A673 (cell line): ENCODE measurements at regions not wholly inside any gene's neighbourhood (a gene's known extent, or its start where the extent isn't known, plus 50 kb on each side); places are given as distances from the start of the nearest gene placed in this dataset.

Experiments used
- BruUV-seq: library from RNA; stranded (reverse); fragments of 400-500 nt; replicated peaks from 2 replicates; lab custom pipeline; 2021; lab: Mats Ljungman, UMichigan
- CTCF ChIA-PET: fragments of 300-600 bp; sonication (Branson Sonifier 250); formaldehyde crosslinking; loops from one replicate; lab custom pipeline; 2022; ENCODE audit warnings: antibody characterized with exemption; lab: Charles Lee
- POLR2A ChIA-PET: fragments of 300-600 bp; sonication (Branson Sonifier 250); formaldehyde crosslinking; loops from one replicate; lab custom pipeline; 2022; ENCODE audit warnings: antibody characterized with exemption; ENCODE audit not compliant: low non-redundant PET; lab: Charles Lee
- DNase-seq: peaks from one replicate; pipeline ENCODE4 v3.0.0-alpha.2; 2015; ENCODE audit warnings: low spot score
- H3K27ac ChIP-seq: fragments of 200-600 bp; sonication (generic); 2 replicates; pipeline ENCODE4 v1.5.1; 2016; ENCODE audit warnings: mixed run types, low read depth, mild to moderate bottlenecking, mixed read lengths, antibody characterized with exemption, low read length; ENCODE audit not compliant: poor library complexity, severe bottlenecking
- H3K27me3 ChIP-seq: fragments of 200-600 bp; sonication (generic); replicated peaks from 2 replicates; pipeline ENCODE4 v1.6.1; 2017; ENCODE audit warnings: mixed run types, low read depth, mild to moderate bottlenecking, mixed read lengths, antibody characterized with exemption, low read length; ENCODE audit not compliant: insufficient read depth, poor library complexity
- H3K36me3 ChIP-seq: fragments of 200-600 bp; sonication (generic); 2 replicates; pipeline ENCODE4 v1.6.1; 2016; ENCODE audit warnings: mixed run types, mild to moderate bottlenecking, mixed read lengths, antibody characterized with exemption, low read length; ENCODE audit not compliant: insufficient read depth, poor library complexity, severe bottlenecking
- H3K4me1 ChIP-seq: fragments of 200-600 bp; sonication (generic); 2 replicates; pipeline ENCODE4 v1.6.1; 2017; ENCODE audit warnings: mixed run types, mild to moderate bottlenecking, mixed read lengths, antibody characterized with exemption, low read length; ENCODE audit not compliant: insufficient read depth, poor library complexity, severe bottlenecking
- H3K4me3 ChIP-seq: fragments of 200-600 bp; sonication (generic); 2 replicates; pipeline ENCODE4 v1.5.1; 2016; ENCODE audit warnings: low read depth, mixed run types, mild to moderate bottlenecking, mixed read lengths, low read length; ENCODE audit not compliant: poor library complexity, severe bottlenecking
- H3K9me3 ChIP-seq: fragments of 200-600 bp; sonication (generic); 2 replicates; pipeline ENCODE4 v1.6.1; 2016; ENCODE audit warnings: mixed run types, low read depth, mild to moderate bottlenecking, mixed read lengths, antibody characterized with exemption, low read length; ENCODE audit not compliant: poor library complexity, severe bottlenecking
- CTCF ChIP-seq: fragments of 300-800, 200-600 bp; sonication (generic); conservative IDR thresholded peaks from 2 replicates; pipeline ENCODE4 v1.5.1; 2017; ENCODE audit warnings: low read depth, mild to moderate bottlenecking, antibody characterized with exemption, low read length, moderate library complexity, mixed read lengths
- EZH2 ChIP-seq: fragments of 200-600 bp; sonication (generic); IDR thresholded peaks from 2 replicates; pipeline ENCODE4 v1.6.1; 2017; ENCODE audit warnings: borderline replicate concordance, low read depth, mild to moderate bottlenecking, mixed read lengths, antibody characterized with exemption, low read length; ENCODE audit not compliant: poor library complexity, severe bottlenecking
- intact Hi-C: fragments of 100-400 bp; cut with micrococcal nuclease; formaldehyde crosslinking; loops from one replicate; pipeline ENCODE4 v1.10.0; 2022; ENCODE audit not compliant: unreplicated experiment

- no peak for DNase-seq
- POLR2A ChIA-PET = no interaction called here
- Histone ChIP-seq H3K36me3 (no peaks in the 10 kb centered on the region), H3K4me3 (no peak overlapping the region), H3K4me1 (no peaks in the 10 kb centered on the region), H3K27me3 (no peaks in the 10 kb centered on the region), H3K9me3 (no peaks in the 10 kb centered on the region), H3K27ac (no peak overlapping the region)
- TF ChIP-seq CTCF (no peak), EZH2 (no peak)
- CTCF ChIA-PET = no interaction called here
- intact Hi-C loops = no loop called here
- no TSS peak for BruUV-seq
Observed at GRCh38 chr5:158121678-158122077, 262.7 kb upstream of the CLINT1 start.

GRCh38 chr5:158120760-158121159 lies 261.8 kb upstream of the CLINT1 start:
- H3K9me3 ChIP-seq = no peaks in the 10 kb centered on the region
- no peak overlapping the region for H3K4me3 ChIP-seq
- H3K27me3 ChIP-seq = no peaks in the 10 kb centered on the region
- no peak overlapping the region for H3K27ac ChIP-seq
- no peaks in the 10 kb centered on the region for H3K36me3 ChIP-seq
- ChIA-PET CTCF (no interaction called here), POLR2A (no interaction called here)
- no TSS peak for BruUV-seq
- intact Hi-C loops = no loop called here
- DNase-seq = no peak
- no peaks in the 10 kb centered on the region for H3K4me1 ChIP-seq
- TF ChIP-seq CTCF = no peak
- TF ChIP-seq EZH2 = no peak

GRCh38 chr5:158119961-158120723 lies 261.2 kb upstream of the CLINT1 start:
- DNase-seq = peak; percentile 4
- intact Hi-C loops = no loop called here
- POLR2A ChIA-PET = no interaction called here
- Histone ChIP-seq H3K9me3 (no peaks in the 10 kb centered on the region), H3K4me3 (no peak overlapping the region), H3K27me3 (no peaks in the 10 kb centered on the region), H3K27ac (no peak overlapping the region), H3K4me1 (no peaks in the 10 kb centered on the region), H3K36me3 (no peaks in the 10 kb centered on the region)
- no TSS peak for BruUV-seq
- TF ChIP-seq EZH2 (no peak), CTCF (no peak)
- CTCF ChIA-PET = no interaction called here
